B cell (primary cell): ENCODE measurements at regions not wholly inside any gene's neighbourhood (a gene's known extent, or its start where the extent isn't known, plus 50 kb on each side); places are given as distances from the start of the nearest gene placed in this dataset.

Experiments
- ATAC-seq: fragments of 200-7000 bp; cut with Tn5 transposase; one replicate; pipeline ENCODE4 v1.10.0; 2021; ENCODE audit warnings: low read depth, mild to moderate bottlenecking, moderate number of reproducible peaks, moderate library complexity
- CTCF ChIA-PET: fragments of 350-600 bp; sonication (Branson Sonifier 250); formaldehyde crosslinking; loops from one replicate; lab custom pipeline; 2021; ENCODE audit warnings: antibody characterized with exemption, inconsistent platforms; lab: Charles Lee
- POLR2A ChIA-PET: fragments of 350-600 bp; sonication (Branson Sonifier 250); formaldehyde crosslinking; loops from one replicate; lab custom pipeline; 2021; ENCODE audit warnings: antibody characterized with exemption; lab: Charles Lee
- DNase-seq: peaks from one replicate; pipeline ENCODE4 v3.0.0; 2013
- H2AFZ ChIP-seq: 2 replicates; pipeline ENCODE4 v1.6.1; 2012; ENCODE audit warnings: mild to moderate bottlenecking, low read depth, low read length; ENCODE audit not compliant: insufficient read depth, poor library complexity, severe bottlenecking
- H3K27ac ChIP-seq, 2 donors: 1 replicate in 1 of 2; 2 replicates in 1 of 2; pipeline ENCODE4 v1.5.1; 2012 to 2013; ENCODE audit warnings: low read length in 2 of 2, mild to moderate bottlenecking in 2 of 2, moderate library complexity in 1 of 2
- H3K27me3 ChIP-seq, 4 experiments: fragments of 200-600 bp in 1 of 4; sonication (generic) in 1 of 4; replicated peaks in 1 of 4; 1 replicate in 2 of 4; 2 replicates in 2 of 4; pipeline versions ENCODE4 v1.6.1 to v1.7.0; 2013 to 2016; ENCODE audit warnings: low read length in 3 of 4, mild to moderate bottlenecking in 2 of 4, mixed read lengths in 1 of 4, moderate library complexity in 1 of 4; ENCODE audit not compliant: insufficient read depth in 4 of 4, control insufficient read depth in 3 of 4; ENCODE audit errors: control extremely low read depth in 1 of 4
- H3K36me3 ChIP-seq, 2 experiments: replicated peaks in 1 of 2; 1 replicate in 1 of 2; 2 replicates in 1 of 2; pipeline versions ENCODE4 v1.6.1 to v1.7.1; 2013; ENCODE audit warnings: low read length in 1 of 2; ENCODE audit not compliant: insufficient read depth in 2 of 2, control insufficient read depth in 1 of 2; ENCODE audit errors: control extremely low read depth in 1 of 2, extremely low read depth in 1 of 2
- H3K4me1 ChIP-seq, 2 donors: fragments of 200-600 bp in 1 of 2; sonication (generic) in 1 of 2; 1 replicate in 1 of 2; 2 replicates in 1 of 2; pipeline versions ENCODE4 v1.5.1 to v1.6.1; 2013 to 2017; ENCODE audit warnings: low read length in 2 of 2; ENCODE audit not compliant: control insufficient read depth in 2 of 2, insufficient read depth in 2 of 2
- H3K4me2 ChIP-seq: replicated peaks from 2 replicates; pipeline ENCODE3; 2012; ENCODE audit warnings: mild to moderate bottlenecking, low read depth, low read length; ENCODE audit not compliant: poor library complexity, severe bottlenecking
- H3K4me3 ChIP-seq, 5 experiments: fragments of 200-600 bp in 1 of 5; sonication (generic) in 1 of 5; 1 replicate in 3 of 5; 2 replicates in 2 of 5; pipeline versions ENCODE4 v1.5.1 to v1.7.0; 2011 to 2016; ENCODE audit warnings: low read length in 4 of 5, mild to moderate bottlenecking in 4 of 5, low read depth in 2 of 5, control low read depth in 1 of 5, moderate library complexity in 1 of 5; ENCODE audit not compliant: insufficient read depth in 1 of 5; ENCODE audit errors: control extremely low read depth in 1 of 5, extremely low read depth in 1 of 5
- H3K79me2 ChIP-seq: fragments of 200-600 bp; sonication (generic); one replicate; pipeline ENCODE4 v1.6.0; 2016; ENCODE audit warnings: low read length; ENCODE audit not compliant: control insufficient read depth, insufficient read depth
- H3K9ac ChIP-seq: fragments of 200-600 bp; sonication (generic); 2 replicates; pipeline ENCODE4 v1.6.1; 2017; ENCODE audit warnings: mild to moderate bottlenecking, low read length, moderate library complexity
- H3K9me3 ChIP-seq, 3 donors: one replicate each; pipeline versions ENCODE4 v1.6.1 to v1.7.1; 2013; ENCODE audit warnings: low read length in 2 of 3; ENCODE audit not compliant: control insufficient read depth in 2 of 3, insufficient read depth in 1 of 3; ENCODE audit errors: control extremely low read depth in 1 of 3
- H4K20me1 ChIP-seq: 2 replicates; pipeline ENCODE4 v1.6.0; 2012; ENCODE audit warnings: mild to moderate bottlenecking, low read length; ENCODE audit not compliant: insufficient read depth, control insufficient read depth, poor library complexity, severe bottlenecking
- H3K27ac Mint-ChIP-seq: one replicate; pipeline ENCODE4 v1.8.0; 2021; ENCODE audit warnings: mixed read lengths
- H3K27me3 Mint-ChIP-seq: one replicate; pipeline ENCODE4 v1.8.0; 2021; ENCODE audit warnings: mixed read lengths
- H3K4me1 Mint-ChIP-seq: one replicate; pipeline ENCODE4 v1.8.0; 2021; ENCODE audit warnings: mixed read lengths
- H3K4me3 Mint-ChIP-seq: one replicate; pipeline ENCODE4 v1.8.0; 2021; ENCODE audit warnings: mixed read lengths
- H3K9me3 Mint-ChIP-seq: one replicate; pipeline ENCODE4 v1.8.0; 2022; ENCODE audit warnings: mixed read lengths; ENCODE audit not compliant: insufficient read depth
- CTCF ChIP-seq: fragments of 200-600 bp; IDR thresholded peaks from one replicate; pipeline ENCODE4 v1.8.0; 2022; ENCODE audit warnings: antibody characterized with exemption, mild to moderate bottlenecking
- EZH2 ChIP-seq: IDR thresholded peaks from 2 replicates; pipeline ENCODE4 v1.6.1; 2012; ENCODE audit warnings: borderline replicate concordance, low read depth, mild to moderate bottlenecking, moderate library complexity, low read length; ENCODE audit not compliant: insufficient read depth, poor library complexity, severe bottlenecking
- WGBS: methylation state at CpG from one replicate; pipeline ENCODE4 v1.1.5; 2013; ENCODE audit warnings: missing lambda C conversion rate; ENCODE audit not compliant: insufficient coverage; 5-methylcytosine and 5-hydroxymethylcytosine counted together
- intact Hi-C: fragments of 100-400 bp; cut with micrococcal nuclease; formaldehyde crosslinking; loops from one replicate; pipeline ENCODE4 v1.10.0; 2022

- Mint-ChIP-seq H3K9me3 (no peaks in the 10 kb centered on the region), H3K4me3 (no peak overlapping the region), H3K4me1 (peaks cover 1% of the 10 kb centered on the region), H3K27me3 (no peaks in the 10 kb centered on the region), H3K27ac (no peak overlapping the region)
- CTCF ChIA-PET, result no interaction called here
- DNase-seq (no peak), ATAC-seq (no peak)
- Histone ChIP-seq H2AFZ (no peak overlapping the region), H3K27me3 (no peaks in the 10 kb centered on the region), H3K79me2 (no peaks in the 10 kb centered on the region), H3K27ac (no peak overlapping the region), H4K20me1 (no peaks in the 10 kb centered on the region), H3K4me1 (no peaks in the 10 kb centered on the region), H3K4me2 (no peak overlapping the region), H3K36me3 (no peaks in the 10 kb centered on the region), H3K4me3 (no peak overlapping the region), H3K9me3 (peaks cover 0 to 2% (median 0%) of the 10 kb centered on the region in 3 donors), H3K9ac (no peak overlapping the region)
- WGBS, result no CpG with 5 or more reads among the region's 4 CpGs
- TF ChIP-seq CTCF (no peak), EZH2 (no peak)
- intact Hi-C loops, result no loop called here
- POLR2A ChIA-PET, result no interaction called here
These were observed 55.2 kb upstream of the KCNH8 start for GRCh38 chr3:19093084-19093483.

- no peak overlapping the region for H3K4me2 ChIP-seq
- Mint-ChIP-seq H3K27me3 (peaks cover 20% of the 10 kb centered on the region), H3K4me3 (no peak overlapping the region), H3K27ac (no peak overlapping the region), H3K4me1 (no peaks in the 10 kb centered on the region), H3K9me3 (no peaks in the 10 kb centered on the region)
- POLR2A ChIA-PET, result no interaction called here
- H3K79me2 ChIP-seq, result no peaks in the 10 kb centered on the region
- no peak overlapping the region for H3K9ac ChIP-seq
- WGBS, result no CpG with 5 or more reads among the region's 2 CpGs
- ATAC-seq (no peak), DNase-seq (no peak)
- intact Hi-C loops, result no loop called here
- CTCF ChIA-PET, result no interaction called here
- no peaks in the 10 kb centered on the region for H4K20me1 ChIP-seq
- no peak for TF ChIP-seq CTCF
- no peak for TF ChIP-seq EZH2
- no peaks in the 10 kb centered on the region for H3K4me1 ChIP-seq
- H3K27ac ChIP-seq, result no peak overlapping the region
- H3K4me3 ChIP-seq, result no peak overlapping the region
- H3K9me3 ChIP-seq, result no peaks in the 10 kb centered on the region
- no peaks in the 10 kb centered on the region for H3K27me3 ChIP-seq
- no peaks in the 10 kb centered on the region for H3K36me3 ChIP-seq
- no peak overlapping the region for H2AFZ ChIP-seq
These were observed 70.9 kb upstream of the KCNH8 start for GRCh38 chr3:19077388-19077787.
